Ammon's horn (tissue), 1 donor: ENCODE measurements at regions not wholly inside any gene's neighbourhood (a gene's known extent, or its start where the extent isn't known, plus 50 kb on each side); places are given as distances from the start of the nearest gene placed in this dataset.

ENCODE experiments used
- DNase-seq: peaks from one replicate; pipeline ENCODE4 v3.0.0-alpha.2; 2016; ENCODE audit warnings: low spot score

DNA sequence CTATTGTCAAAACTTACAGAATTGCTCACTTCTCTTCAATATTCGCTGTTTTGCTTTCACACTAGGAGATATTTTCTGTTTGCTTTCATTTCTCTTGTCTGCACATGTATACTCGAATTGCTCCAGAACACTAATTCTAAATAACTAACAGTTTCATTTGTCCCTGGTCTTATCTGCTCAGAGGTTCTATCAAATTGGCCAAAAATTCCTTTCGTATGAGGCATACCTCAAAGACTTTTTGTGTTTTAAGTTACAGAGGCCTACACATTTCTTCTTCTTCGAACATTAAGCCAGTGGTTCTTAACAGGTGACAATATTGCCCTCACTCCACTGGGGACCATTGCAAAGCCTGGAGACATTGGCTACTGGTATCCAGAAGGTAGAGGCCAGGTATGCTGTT, 1314.6 kb downstream of the EFNB2 start:
- no peak for DNase-seq

DNA sequence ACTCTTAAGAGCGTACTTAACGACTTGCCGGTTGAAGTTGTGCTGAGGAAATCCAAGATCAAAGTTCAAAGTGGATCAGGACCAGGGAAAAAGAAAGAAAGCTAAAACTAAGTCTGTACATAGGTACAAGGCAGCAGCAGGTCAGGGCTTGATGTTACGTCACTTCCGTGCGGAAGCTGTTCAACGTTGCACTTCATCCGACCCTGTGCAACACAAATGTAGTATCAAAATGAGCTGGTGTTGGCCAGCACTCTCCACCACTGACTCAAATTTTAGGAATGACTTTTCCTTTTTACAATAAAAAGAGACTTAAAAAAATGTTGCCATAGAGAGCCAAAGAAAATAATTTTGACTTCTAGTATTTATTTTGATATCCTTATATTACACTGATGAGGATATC, 1315.4 kb downstream of the EFNB2 start:
- DNase-seq, result no peak

DNA sequence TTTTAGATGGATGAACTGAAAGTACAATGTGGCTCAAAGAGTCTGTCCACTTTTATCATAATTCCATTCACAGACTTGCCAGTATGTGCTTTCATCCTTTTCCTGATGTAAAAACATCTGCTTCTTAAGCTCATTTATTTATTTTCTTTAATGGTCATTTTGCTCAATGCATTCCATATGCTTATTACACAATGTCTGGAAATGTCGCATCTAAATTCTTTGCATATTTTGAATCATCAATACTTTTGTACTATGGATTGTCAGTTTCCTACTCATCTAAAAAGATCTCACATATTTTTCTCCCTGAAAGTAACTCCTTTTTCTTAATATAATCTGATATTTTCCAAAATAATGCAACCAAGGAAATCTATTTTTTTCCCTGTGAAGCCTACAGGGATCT, 1315.8 kb downstream of the EFNB2 start:
- DNase-seq, result no peak

DNA sequence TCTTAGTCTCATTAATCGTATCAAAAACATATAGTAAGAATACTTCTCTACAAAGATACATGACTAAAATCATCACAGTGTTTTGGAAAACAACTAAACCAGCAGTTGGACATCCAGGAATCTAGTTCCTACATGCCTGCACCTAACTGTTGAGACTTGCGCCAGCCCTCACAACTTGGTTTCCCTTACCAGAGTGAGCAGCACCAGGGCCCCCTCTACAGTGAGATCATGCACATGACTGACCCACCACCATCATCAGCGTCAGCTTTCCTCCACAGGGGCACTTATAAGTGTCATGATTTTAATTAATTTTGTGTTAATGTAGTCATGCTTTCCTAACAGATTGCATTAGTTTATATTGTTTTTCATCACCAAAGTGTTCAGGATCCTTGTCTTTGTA, 1322.0 kb downstream of the EFNB2 start:
- DNase-seq, result no peak

DNA sequence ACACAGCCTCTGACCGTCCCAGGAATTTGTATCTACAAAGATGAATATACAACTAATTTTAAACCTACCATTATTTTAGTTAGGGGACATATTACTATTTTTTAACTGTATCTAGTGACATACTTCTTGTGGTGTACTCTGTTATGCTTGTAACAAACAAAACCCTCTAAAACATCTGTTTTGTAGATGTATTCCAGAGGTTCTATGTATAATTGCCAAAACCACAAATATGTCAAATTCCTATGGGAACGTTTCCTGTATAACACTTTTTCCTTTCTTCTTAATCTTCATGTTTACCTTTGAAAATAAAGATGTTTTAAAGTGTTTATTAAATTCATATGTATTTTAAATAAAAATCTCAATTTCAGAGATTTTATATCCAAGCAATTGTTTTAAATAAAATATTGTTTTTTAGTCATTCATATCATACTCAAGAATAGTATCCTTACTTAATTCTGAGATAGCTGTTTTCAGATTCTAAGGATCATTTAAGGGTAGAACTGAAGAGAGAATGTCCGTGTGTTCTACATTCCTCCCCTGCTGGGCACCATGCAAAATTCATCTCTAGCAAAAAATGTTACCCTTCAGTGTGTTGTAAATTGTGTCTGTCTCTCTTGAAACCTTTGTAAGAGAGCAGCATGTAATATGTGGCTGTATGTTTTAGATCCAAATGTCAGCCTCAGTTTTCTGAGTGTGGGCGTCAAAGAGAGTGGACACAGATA, 1327.7 kb downstream of the EFNB2 start:
- no peak for DNase-seq

DNA sequence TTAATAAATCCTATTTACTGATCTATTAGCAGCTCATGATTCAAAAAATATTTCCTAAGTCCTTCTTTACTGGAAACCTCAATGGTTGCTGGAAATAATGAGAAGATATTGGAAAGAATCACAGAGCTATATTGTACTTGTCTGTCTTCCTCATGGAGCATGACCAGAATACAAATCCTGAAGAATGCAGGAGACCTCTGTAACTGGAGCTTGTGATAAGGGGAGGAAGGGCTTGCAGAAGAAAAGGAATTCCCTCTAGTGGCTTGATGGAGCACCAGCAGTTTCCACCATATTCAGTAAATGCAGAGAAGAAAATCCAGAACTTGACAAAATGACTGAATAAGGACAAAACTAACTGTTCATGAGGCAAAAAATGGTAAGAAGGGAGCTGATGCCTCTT, 1333.1 kb downstream of the EFNB2 start:
- DNase-seq, result peak; percentile 85

DNA sequence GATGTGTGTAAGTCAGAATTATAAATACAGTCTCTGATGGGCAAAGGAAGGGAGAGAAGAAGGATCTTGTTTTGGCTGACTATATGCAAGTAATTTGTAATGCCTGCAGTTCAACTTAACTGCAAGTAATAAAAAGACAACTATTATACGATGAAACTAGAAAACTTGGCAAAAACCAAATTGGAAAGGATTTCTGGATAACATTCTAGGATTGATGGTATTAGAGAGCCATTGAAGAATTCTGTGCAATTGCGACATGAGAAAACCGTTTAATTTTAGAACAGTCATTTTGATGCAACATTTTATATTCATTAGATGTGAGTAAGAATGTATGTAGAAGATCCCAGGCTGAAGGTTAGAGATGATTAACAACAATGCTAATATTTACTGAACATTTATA, 1334.1 kb downstream of the EFNB2 start:
- DNase-seq, result no peak

DNA sequence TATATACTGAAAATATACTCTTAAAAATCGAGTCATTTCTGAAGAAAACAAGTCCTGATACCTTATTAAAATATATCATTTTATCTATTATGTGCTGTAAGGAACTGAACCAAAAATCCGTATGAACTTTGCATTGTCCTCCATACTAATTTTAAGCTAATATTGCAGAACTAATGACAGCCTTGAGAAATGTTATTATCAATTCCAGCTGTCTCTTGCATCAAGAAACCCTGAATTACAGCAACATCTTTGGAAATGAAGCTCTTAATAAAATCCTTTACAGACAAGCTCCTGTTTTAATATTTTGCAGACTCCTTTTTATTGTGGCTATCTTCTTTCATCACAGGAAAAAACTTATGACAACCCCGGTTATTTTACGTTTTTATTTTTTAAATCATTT, 1335.3 kb downstream of the EFNB2 start:
- DNase-seq, result no peak

DNA sequence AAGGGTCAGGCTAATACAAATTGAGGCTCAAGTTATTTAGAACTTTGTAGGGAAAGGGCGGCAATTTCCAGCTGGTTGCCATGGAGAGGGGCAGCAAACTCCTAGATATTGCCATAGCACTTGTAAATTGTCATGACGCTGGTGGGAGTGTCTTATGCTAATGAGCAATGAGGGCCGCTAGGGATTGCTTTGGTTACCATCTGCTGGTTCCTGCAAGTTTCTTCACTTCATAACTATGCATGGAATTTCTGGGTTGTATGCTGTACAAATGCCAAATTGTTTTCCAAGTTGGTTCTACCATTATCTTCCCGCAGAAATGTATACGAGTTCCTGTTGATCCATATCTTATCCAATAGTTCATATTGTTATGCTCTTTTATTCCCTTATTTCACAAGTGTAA, 1339.4 kb downstream of the EFNB2 start:
- no peak for DNase-seq

DNA sequence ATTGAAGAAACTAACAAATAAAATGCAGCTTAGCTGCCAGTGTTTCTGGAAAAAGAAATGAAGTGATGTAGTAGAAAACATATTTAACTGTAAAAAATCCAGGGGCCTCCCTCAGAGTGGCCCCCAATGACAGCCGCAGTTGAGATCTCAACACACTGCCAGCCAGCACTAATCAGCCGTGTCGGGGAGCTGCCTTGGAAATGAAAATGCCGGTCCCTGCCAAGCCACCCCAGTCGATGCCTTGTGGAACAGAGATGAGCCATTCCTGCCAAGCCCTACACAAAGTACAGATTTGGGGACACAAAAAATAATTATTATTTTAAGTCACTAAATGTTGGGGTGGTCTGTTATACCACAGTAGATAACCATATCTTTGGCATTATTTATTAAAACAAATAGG, 1342.4 kb downstream of the EFNB2 start:
- peak; percentile 15 for DNase-seq

DNA sequence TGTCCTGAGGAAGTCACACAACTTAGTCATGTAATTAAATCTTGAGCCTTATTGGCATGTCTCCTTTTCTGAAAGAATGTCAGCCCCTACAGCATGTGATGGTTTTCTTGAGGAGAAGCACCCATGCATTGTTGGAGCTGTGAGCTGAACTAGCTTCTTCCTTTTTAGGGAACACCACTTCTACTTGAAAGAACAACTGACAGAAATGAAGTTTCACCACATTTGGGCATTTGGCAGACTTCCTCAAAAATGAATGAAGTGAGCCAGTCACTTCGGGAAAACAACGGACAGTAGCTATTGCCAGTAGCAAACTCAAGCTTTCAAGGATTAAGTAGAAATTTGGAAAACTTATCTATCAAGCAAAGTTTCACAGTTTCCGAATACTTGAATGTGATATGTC, 1351.3 kb downstream of the EFNB2 start:
- peak; percentile 45 for DNase-seq

DNA sequence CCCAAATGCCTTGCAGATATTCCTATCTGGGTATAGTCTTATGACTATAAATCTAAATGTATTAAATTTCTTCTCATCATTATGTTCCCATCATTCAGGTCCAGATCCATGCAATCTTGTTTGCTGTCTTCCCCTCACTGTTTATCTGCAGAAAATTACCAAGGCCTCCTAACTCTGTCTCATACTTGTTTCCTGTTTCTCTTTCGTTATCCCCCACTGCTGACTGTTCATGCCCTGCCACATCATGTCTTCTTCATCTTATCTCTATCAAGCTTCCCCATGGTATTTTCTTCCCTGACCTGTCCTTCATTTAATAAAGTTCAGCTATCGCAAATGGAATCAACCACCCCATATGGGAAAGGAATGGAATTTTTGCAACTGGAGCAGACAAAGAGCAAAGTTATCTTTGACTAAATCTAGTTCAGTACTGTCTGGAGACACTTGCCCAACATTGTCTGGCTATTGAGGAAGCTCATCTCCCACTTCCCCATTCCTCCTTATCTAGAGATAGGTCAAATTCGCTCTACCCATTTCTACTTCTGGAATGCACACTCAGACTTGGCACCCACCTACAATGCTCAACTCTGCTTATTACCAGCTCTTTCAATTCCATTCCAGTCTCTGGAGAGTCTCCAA, 1358.1 kb downstream of the EFNB2 start:
- peak; percentile 61 for DNase-seq

DNA sequence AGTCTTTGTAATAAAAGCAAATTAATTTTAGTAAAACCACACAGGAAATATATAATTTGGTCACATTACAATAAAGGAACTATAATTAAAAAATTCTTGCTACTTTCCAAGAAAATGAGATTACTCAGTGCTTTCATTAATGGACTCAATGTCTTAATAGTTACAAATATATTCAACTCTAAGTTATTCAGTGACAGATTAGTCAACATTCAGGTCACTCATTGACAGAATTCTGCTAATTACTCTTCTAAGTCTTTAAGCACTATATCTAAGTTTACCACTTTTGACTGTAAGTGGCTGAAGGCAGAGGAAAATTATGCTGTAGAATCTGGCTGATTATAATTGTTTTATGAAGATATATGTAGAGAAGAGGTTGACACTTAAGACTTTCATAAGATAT, 1365.0 kb downstream of the EFNB2 start:
- DNase-seq, result no peak

DNA sequence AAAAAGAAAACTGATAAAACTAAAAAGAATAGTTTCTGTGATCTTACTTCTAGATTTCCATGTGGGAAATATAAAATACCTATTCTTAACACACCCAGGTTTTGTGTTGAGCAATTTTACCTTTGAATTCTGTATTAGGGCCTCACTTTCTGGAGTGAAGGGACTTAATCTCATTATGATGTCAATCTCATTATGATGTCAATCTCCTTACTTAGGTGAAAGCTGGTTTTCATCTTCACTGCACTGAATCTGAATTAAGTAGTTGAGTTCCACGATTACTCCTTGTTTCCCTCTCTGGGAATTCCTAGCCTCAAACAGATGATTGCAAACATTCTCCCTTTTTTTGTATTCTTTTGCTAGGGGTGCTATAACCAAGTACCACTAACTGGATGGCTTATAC, 1367.2 kb downstream of the EFNB2 start:
- DNase-seq, result no peak

DNA sequence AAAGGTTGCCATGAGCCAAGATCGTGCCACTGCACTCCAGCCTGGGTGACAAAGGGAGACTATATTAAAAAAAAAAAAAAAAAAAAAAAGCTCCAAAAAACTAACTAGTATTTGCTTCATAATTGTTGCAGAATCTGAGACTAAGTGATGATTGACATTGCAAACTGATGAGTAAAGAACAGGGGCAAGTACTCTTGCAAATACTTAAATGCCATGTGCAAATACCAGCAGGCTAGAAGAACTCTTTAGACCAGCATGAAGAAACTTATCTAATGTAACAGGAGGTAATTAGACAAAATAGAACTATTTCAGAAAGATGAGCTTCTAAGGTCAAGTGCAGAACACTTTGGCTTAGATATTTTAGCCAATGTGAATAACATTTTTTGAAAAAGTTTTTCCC, 1368.1 kb downstream of the EFNB2 start:
- DNase-seq, result no peak

DNA sequence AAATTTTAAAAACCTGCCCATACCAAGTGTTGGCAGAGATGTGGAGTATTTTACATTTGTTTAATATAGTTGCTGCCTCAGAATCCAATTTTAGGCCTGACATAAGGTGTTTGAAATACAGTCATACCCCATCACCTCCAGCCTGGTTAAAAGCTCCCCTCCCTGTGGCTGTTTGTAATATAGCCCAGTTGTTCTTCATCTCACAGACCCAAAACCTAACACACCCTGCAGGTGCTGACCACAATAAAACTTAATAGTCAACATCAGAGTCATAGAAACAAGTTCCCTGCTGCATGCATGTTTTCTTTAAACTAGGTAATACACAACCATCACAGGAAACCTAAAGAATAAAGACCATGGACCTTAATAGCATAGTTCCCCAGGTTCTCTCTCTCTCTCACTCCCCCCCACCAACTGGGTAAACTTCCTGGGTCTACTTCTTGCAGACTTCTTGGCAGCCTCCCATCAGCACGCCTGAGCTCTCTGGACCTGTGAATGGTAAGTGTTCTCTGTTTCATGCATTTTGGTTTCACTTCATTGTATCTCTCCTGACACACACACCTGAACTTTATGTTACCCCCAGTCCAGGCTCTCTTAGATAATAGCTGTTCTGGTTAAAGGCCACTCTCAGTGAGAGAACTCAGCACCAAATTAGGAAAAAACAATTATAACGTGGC, 1369.9 kb downstream of the EFNB2 start:
- DNase-seq, result no peak

DNA sequence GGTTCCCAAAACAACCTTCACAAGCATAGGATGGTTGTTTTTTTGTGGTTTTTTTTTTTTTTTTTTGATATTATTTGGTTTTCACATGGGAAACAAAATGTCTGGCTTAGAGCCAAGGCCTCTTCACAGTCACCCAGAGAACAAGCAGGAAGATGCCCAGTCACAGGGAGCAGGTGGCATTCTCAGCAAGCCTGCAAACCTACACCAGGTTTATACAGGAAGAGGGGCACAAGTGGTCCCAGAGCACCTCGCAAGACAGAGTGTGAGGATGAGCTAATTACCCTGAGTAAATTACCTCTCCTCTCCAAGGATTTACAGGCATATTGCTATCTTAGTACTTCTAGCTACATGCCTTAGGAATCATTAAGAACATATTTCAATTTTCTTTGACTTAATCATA, 1375.6 kb downstream of the EFNB2 start:
- DNase-seq, result no peak

DNA sequence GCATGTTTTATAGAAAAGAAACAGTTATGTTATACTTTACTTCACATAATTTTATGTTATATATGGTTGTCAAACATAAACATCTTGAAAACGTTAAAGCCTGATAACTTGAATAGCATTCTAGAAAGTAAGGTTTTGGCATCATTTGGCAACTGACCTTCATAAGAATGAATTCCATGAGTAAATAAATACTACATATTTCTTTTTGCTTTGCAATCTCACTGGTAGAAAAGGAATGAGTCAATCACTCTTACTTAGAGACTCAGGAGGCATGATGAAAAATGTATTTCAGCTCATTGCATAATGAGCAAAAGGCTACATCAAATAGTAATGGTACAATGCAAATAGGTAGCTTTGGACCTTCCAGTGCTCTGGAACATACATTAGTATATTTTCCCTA, 1381.9 kb downstream of the EFNB2 start:
- no peak for DNase-seq

DNA sequence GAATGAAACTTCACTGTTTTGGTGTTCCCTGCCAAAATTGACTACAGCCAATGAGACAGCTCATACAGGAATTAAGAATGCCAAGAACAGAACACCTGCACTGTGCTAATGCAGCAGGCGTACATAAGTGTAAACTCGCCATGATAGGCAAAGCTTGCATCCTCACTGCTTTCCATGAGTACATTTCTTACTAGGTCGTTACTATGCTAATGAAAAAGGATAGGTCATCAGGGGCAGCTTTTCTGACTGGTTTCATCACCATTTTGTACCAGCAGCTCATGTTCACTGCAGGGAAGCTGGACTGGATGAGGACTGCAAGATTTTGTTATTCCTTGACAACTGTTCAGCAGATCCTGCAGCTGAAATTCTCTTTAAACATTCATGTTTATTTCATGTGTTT, 1383.8 kb downstream of the EFNB2 start:
- no peak for DNase-seq

DNA sequence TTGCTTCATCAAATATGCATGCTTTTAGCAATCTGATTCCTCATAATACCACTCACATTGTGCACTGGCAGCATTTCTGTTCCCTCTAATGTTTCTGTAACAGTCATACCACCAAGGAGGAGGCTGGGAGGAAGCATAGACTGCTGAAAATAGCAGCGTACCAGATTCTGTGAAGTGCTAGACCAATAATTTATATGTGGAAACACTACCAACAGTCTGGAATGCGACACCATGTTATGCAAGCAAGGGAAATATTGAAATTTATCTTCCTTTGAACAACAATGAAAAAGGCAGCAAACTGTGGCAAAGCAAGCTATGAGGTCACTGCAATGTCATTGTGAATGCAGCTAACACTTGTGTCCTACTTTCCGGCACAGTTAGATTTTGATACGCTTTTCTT, 1388.0 kb downstream of the EFNB2 start:
- peak; percentile 31 for DNase-seq

DNA sequence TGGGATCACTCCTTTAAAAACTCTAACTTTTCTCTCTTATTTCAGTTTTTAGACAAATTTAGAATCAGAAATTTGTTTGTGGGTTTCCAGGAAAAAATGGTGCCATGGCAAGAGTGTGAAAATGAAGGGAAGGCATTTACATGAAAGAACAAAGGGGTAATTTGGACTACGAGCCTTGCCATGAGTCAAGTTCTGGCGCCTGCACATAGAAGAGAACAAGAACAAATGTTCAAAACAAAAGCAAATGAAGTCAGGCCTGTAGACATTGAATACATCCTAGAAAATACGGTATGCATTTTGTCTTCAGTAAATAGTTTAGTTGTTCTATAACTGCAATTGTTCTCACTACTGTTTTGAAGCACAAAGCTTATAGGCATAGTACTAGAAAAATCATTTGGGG, 1390.5 kb downstream of the EFNB2 start:
- peak; percentile 55 for DNase-seq

DNA sequence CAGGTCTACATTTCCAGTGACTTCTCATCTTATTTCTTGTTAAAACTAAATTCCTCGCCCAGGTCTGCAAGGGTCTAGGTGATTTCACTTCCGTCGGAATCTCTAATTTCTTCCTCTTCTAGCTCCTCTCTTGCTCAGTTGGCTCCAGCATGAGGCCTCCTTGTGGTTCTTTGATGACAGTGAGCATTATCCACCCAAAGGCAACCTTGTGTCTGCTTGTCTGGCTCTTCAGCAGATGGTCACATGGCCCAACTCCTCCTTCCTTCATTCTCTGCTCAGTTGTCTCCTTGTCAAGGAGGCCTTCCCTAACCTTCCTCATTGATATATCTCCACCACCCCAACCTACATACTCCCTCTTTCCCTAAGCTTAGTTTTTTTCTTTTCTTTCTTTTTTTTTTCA, 1391.4 kb downstream of the EFNB2 start:
- no peak for DNase-seq

DNA sequence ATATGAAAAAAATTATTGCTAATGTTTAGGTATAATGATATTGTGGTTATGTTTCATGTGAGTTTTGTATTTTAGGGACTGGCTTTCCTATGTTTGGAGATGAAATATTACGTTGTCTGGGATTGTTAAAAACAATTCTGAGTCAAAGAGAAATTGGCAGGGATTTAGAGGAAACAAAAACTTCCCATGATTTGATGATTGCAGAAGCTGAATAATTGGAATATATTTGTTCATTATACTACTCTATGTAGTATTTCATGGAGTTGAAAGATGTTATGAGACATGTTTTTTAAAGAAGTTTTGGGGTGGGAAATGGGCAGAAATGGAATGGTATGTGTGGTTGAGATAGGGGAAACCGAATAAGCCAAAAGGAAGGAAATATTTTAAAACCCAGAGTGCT, 1392.9 kb downstream of the EFNB2 start:
- DNase-seq, result no peak
